GM20431 (cell line): ENCODE measurements at regions not wholly inside any gene's neighbourhood (a gene's known extent, or its start where the extent isn't known, plus 50 kb on each side); places are given as distances from the start of the nearest gene placed in this dataset.

Experiments used
- in situ Hi-C: fragments of 300-500 bp; cut with MseI, MboI; formaldehyde crosslinking; loops from one replicate; pipeline ENCODE4 v1.15.0; 2020; ENCODE audit warnings: low sequenced_read_pairs; ENCODE audit not compliant: unreplicated experiment

GRCh38 chr2:235238537-235238936 lies 255.3 kb upstream of the AGAP1 start:
- in situ Hi-C loops = no loop called here

- in situ Hi-C loops = no loop called here
Observed at GRCh38 chr2:235240574-235240973, 253.3 kb upstream of the AGAP1 start.

GRCh38 chr2:235244255-235245220 lies 249.3 kb upstream of the AGAP1 start:
- in situ Hi-C loops = no loop called here

GRCh38 chr2:235247001-235247400 lies 246.8 kb upstream of the AGAP1 start:
- in situ Hi-C loops = no loop called here

DNA sequence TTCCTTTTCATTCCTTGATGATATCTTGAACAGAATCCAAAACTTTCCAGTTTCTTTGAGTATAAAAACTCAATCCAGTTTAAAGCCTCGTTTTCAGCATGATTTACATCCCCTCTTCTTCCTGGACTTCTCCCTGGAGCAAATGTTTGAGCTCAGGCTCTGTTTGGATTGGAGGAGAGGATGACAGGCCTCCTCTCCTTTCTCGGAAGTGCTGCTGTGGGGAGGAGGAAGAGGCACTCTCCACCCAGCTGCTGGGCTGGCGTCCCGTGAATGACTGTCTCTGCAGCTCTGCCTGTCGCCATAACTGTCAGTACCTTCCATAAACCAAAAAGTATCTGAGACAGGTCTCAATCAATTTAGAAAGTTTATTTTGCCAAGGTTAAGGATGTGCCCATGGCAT lies 238.2 kb upstream of the AGAP1 start:
- in situ Hi-C loops = no loop called here

DNA sequence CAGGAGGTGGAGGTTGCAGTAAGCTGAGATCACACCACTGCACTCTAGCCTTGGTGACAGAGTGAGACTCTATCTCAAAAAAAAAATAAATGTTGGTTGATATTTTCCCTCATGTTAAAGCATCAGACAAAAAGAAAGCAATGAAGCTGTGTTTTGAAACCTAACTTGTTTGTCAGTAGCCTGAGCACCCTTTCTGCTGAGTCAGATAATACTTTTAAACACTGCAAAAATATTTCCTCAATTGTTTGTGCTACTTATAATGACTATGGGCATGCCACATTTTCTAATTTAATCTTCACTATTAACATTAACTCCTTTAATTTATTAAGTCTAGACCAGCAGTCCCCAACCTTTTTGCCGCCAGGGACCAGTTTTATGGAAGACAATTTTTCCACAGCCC lies 236.3 kb upstream of the AGAP1 start:
- in situ Hi-C loops = no loop called here

DNA sequence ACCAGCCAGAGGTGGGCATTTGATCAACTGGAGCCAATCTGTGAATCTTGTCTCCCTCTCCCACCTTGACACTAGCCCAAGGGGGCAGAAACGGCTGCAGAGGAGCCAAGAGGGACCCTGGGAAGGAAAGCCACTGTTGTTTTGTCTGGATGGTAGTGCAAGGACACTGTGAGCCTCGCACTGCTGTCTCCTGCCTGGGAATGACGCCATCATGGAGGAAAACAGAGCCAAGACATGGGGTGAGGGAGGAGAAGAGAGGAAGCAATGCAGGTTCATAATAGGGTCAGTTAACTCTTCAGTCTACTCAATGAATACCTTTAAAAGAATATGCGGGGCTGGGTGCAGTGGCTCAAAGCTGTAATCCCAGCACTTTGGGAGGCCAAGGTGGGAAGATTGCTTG lies 231.1 kb upstream of the AGAP1 start:
- in situ Hi-C loops = no loop called here

DNA sequence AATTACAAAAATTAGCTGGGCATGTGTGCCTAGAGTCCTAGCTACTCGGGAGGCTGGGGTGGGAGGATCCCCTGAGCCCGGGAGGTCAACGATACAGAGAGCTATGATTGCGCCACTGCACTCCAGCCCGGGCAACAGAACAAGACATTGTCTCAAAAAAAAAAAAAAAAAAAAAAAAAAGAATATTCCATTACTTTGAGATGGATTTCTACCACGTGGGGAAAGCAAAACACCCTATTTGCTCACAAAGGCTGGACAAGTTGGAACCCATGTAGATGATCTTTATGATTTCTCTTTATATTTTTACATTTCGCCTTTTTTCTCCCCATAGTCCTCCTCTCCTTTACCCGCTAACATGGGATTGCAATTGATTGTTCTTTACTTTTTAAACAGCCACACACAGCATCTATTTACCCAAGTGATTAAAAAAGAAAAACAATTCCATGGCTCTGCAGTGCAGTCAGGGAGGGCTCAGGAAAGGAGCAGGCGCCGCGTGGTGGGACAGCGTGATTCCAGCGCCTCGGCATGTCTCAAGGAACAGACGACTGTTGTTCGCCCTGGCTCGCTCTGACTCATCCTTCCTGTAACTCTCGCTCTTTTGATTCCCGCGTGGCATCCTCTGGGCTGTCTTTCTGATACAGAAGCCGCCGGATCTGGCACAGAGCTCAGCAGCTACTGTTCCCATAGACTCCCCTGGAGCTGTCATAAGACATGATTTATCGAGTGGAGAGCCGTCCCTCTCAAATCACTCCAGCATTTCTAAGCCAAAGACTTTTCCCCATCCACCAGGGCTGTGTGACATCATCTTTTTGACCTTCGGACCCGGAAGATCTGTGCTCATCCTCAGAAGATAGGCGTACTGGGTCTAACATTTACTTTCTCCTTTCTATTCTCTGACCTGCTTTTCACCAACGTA lies 230.4 kb upstream of the AGAP1 start:
- in situ Hi-C loops = no loop called here

GRCh38 chr2:235264121-235264493 lies 229.7 kb upstream of the AGAP1 start:
- in situ Hi-C loops = no loop called here

DNA sequence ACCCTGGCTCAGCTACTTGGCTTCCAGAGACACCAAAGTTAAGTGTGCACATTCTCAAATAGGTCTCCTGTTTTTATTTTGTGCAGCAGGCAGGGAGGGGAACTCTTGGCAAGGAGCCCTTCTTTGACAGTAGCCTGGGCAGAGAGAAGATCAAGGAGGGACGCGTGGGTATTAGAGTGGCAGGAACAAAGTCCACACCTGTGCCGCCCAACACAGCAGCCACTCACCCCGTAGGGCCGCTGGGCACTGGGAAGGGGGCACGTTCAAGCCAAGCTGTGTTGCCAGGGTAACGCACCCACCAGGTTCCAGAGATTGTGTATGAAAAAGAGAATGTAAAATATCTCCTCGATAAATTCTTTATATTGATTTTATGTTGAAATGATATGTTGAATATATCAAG lies 229.3 kb upstream of the AGAP1 start:
- in situ Hi-C loops = no loop called here

- in situ Hi-C loops = no loop called here
Observed at GRCh38 chr2:235265348-235265965, 228.4 kb upstream of the AGAP1 start.

GRCh38 chr2:235267251-235267650 lies 226.6 kb upstream of the AGAP1 start:
- in situ Hi-C loops = no loop called here

DNA sequence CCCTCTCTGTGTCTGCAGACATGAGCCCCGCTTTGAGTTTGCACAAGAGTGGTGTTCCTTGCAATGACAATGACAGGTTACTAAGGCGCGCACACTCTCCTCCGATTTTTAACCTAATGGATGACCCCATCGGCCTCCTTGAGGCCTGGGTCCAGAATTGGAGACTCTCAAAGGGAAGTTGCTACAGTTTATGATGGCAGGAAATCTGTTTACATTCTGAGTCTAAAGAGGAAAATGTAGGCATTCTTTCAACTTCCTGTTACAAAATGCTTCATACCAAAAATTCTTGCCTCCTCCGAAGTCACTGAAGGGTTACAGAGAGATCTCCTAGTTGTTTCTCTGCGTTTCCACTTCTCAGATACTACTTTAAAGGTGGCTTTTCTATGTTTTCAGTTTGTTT lies 225.3 kb upstream of the AGAP1 start:
- in situ Hi-C loops = no loop called here

DNA sequence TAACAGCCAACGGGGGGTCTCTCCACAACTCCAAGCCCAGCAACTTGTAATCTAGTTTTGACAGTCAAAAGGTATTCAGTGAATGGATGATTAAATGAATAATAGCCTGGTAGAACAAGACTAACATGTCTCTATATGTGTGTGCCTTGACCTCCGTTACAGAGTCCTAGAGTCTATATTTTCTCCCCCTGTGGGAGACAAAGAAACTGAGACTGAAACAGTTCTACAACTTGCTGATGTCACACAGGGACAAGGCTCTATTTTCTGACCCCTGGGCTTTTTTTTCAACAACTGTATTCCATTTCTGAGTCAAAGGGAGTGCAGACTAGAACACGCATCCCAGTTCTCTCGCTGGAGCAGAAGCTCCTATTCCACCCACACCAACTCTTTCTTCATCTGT lies 223.6 kb upstream of the AGAP1 start:
- in situ Hi-C loops = no loop called here

- in situ Hi-C loops = no loop called here
Observed at GRCh38 chr2:235270956-235271355, 222.9 kb upstream of the AGAP1 start.

GRCh38 chr2:235271936-235272335 lies 221.9 kb upstream of the AGAP1 start:
- in situ Hi-C loops = no loop called here

- in situ Hi-C loops = no loop called here
Observed at GRCh38 chr2:235274023-235274422, 219.8 kb upstream of the AGAP1 start.

DNA sequence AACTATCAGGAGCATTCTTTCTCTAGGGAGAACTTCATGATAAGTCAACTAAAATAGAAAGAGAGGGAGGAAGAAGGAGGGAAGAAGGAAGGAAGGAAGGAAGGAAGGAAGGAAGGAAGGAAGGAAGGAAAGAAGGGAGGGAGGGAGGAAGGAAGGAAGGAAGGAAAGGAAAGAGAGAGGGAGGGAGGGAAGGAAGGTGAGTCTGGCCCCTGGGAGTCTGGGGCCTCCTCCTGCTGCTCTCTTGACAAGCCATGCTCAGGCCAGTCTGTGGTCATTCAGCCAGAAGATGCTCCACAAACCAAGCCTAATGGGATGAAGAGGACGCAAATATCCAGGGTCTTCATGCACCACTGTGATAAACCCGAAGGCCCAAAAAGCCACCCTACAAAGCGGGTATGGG lies 216.4 kb upstream of the AGAP1 start:
- in situ Hi-C loops = no loop called here

- in situ Hi-C loops = no loop called here
Observed at GRCh38 chr2:235278771-235279355, 215.0 kb upstream of the AGAP1 start.

DNA sequence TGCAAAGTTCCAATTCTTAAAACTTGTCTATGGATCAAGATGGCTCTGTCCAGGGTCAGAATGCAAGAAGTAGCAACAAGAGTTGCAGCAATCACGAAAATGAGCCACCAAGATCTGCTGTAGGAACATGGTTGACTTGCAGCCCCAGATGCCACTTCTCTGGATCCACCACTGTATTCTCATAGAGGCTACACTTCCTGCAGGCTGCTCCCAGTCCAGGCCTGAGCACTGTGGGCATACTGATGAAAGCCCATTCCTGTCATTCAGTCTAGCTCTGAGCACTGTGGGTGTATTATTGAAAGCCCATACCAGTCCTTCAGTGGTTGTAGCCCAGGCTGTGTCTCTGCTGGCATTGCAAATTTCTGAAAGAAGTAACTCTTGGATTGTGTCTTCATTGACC lies 213.9 kb upstream of the AGAP1 start:
- in situ Hi-C loops = no loop called here
